IPS-18a (cell line): ENCODE measurements at regions not wholly inside any gene's neighbourhood (a gene's known extent, or its start where the extent isn't known, plus 50 kb on each side); places are given as distances from the start of the nearest gene placed in this dataset.

Experiments
- H3K27ac ChIP-seq: one replicate; pipeline ENCODE4 v1.5.1; 2013; ENCODE audit warnings: low read length
- H3K27me3 ChIP-seq: one replicate; pipeline ENCODE4 v1.6.1; 2013; ENCODE audit warnings: mild to moderate bottlenecking, low read length; ENCODE audit not compliant: control insufficient read depth, insufficient read depth
- H3K36me3 ChIP-seq: one replicate; pipeline ENCODE4 v1.6.1; 2013; ENCODE audit warnings: low read depth, low read length; ENCODE audit not compliant: control insufficient read depth
- H3K4me1 ChIP-seq: one replicate; pipeline ENCODE4 v1.6.1; 2013; ENCODE audit warnings: low read depth, low read length; ENCODE audit not compliant: control insufficient read depth
- H3K4me3 ChIP-seq: one replicate; pipeline ENCODE4 v1.5.1; 2013; ENCODE audit warnings: low read length
- H3K9ac ChIP-seq: one replicate; pipeline ENCODE4 v1.6.1; 2013; ENCODE audit warnings: mild to moderate bottlenecking, low read length, moderate library complexity
- H3K9me3 ChIP-seq: one replicate; pipeline ENCODE4 v1.6.1; 2013; ENCODE audit warnings: low read depth, low read length; ENCODE audit not compliant: control insufficient read depth

GRCh38 chr4:30456716-30457115 lies 263.5 kb upstream of the PCDH7 start:
- Histone ChIP-seq H3K27ac (no peak overlapping the region), H3K4me1 (peaks cover 16% of the 10 kb centered on the region), H3K9me3 (no peaks in the 10 kb centered on the region), H3K36me3 (no peaks in the 10 kb centered on the region), H3K9ac (no peak overlapping the region), H3K27me3 (no peaks in the 10 kb centered on the region), H3K4me3 (no peak overlapping the region)

GRCh38 chr4:30460818-30461217 lies 259.4 kb upstream of the PCDH7 start:
- H3K27ac ChIP-seq, result no peak overlapping the region
- H3K9me3 ChIP-seq, result no peaks in the 10 kb centered on the region
- no peaks in the 10 kb centered on the region for H3K36me3 ChIP-seq
- no peaks in the 10 kb centered on the region for H3K27me3 ChIP-seq
- peaks cover 16% of the 10 kb centered on the region for H3K4me1 ChIP-seq
- no peak overlapping the region for H3K9ac ChIP-seq
- H3K4me3 ChIP-seq, result peak overlapping the region; percentile 13

- Histone ChIP-seq H3K36me3 (no peaks in the 10 kb centered on the region), H3K27me3 (no peaks in the 10 kb centered on the region), H3K4me3 (no peak overlapping the region), H3K9me3 (no peaks in the 10 kb centered on the region), H3K9ac (no peak overlapping the region), H3K4me1 (peaks cover 16% of the 10 kb centered on the region), H3K27ac (no peak overlapping the region)
Measured at GRCh38 chr4:30461218-30461617, 259.0 kb upstream of the PCDH7 start.

GRCh38 chr4:30462445-30463090 lies 257.6 kb upstream of the PCDH7 start:
- Histone ChIP-seq H3K27me3 (no peaks in the 10 kb centered on the region), H3K4me1 (peaks cover 16% of the 10 kb centered on the region), H3K36me3 (no peaks in the 10 kb centered on the region), H3K9me3 (no peaks in the 10 kb centered on the region), H3K27ac (no peak overlapping the region), H3K9ac (no peak overlapping the region), H3K4me3 (no peak overlapping the region)

GRCh38 chr4:30471861-30472260 lies 248.3 kb upstream of the PCDH7 start:
- Histone ChIP-seq H3K4me1 (no peaks in the 10 kb centered on the region), H3K27me3 (no peaks in the 10 kb centered on the region), H3K36me3 (no peaks in the 10 kb centered on the region), H3K27ac (no peak overlapping the region), H3K9me3 (no peaks in the 10 kb centered on the region), H3K9ac (no peak overlapping the region), H3K4me3 (no peak overlapping the region)

- Histone ChIP-seq H3K4me1 (no peaks in the 10 kb centered on the region), H3K27ac (no peak overlapping the region), H3K36me3 (no peaks in the 10 kb centered on the region), H3K9me3 (no peaks in the 10 kb centered on the region), H3K27me3 (no peaks in the 10 kb centered on the region), H3K4me3 (no peak overlapping the region), H3K9ac (no peak overlapping the region)
Measured at GRCh38 chr4:30473225-30473624, 246.9 kb upstream of the PCDH7 start.

- H3K27me3 ChIP-seq, result no peaks in the 10 kb centered on the region
- no peaks in the 10 kb centered on the region for H3K4me1 ChIP-seq
- no peaks in the 10 kb centered on the region for H3K36me3 ChIP-seq
- H3K9ac ChIP-seq, result no peak overlapping the region
- no peaks in the 10 kb centered on the region for H3K9me3 ChIP-seq
- no peak overlapping the region for H3K4me3 ChIP-seq
- H3K27ac ChIP-seq, result no peak overlapping the region
Measured at GRCh38 chr4:30495251-30495650, 224.9 kb upstream of the PCDH7 start.

- Histone ChIP-seq H3K27me3 (no peaks in the 10 kb centered on the region), H3K4me1 (no peaks in the 10 kb centered on the region), H3K9me3 (no peaks in the 10 kb centered on the region), H3K9ac (no peak overlapping the region), H3K4me3 (no peak overlapping the region), H3K36me3 (no peaks in the 10 kb centered on the region), H3K27ac (no peak overlapping the region)
Measured at GRCh38 chr4:30495651-30496310, 224.4 kb upstream of the PCDH7 start.

- H3K36me3 ChIP-seq, result no peaks in the 10 kb centered on the region
- H3K4me3 ChIP-seq, result no peak overlapping the region
- H3K4me1 ChIP-seq, result no peaks in the 10 kb centered on the region
- no peaks in the 10 kb centered on the region for H3K27me3 ChIP-seq
- H3K9me3 ChIP-seq, result no peaks in the 10 kb centered on the region
- no peak overlapping the region for H3K9ac ChIP-seq
- no peak overlapping the region for H3K27ac ChIP-seq
Measured at GRCh38 chr4:30511751-30512150, 208.4 kb upstream of the PCDH7 start.

GRCh38 chr4:30518211-30518610 lies 202.0 kb upstream of the PCDH7 start:
- Histone ChIP-seq H3K9me3 (no peaks in the 10 kb centered on the region), H3K4me3 (no peak overlapping the region)

GRCh38 chr4:30525662-30526315 lies 194.4 kb upstream of the PCDH7 start:
- Histone ChIP-seq H3K36me3 (no peaks in the 10 kb centered on the region), H3K27me3 (no peaks in the 10 kb centered on the region), H3K4me3 (no peak overlapping the region), H3K27ac (no peak overlapping the region), H3K9me3 (peaks cover 8% of the 10 kb centered on the region), H3K9ac (no peak overlapping the region), H3K4me1 (no peaks in the 10 kb centered on the region)

More at GRCh38 chr4:30518211-30518610, 202.0 kb upstream of the PCDH7 start:
- Histone ChIP-seq H3K4me1 (no peaks in the 10 kb centered on the region), H3K9ac (no peak overlapping the region), H3K27me3 (no peaks in the 10 kb centered on the region), H3K27ac (no peak overlapping the region), H3K36me3 (no peaks in the 10 kb centered on the region)

- Histone ChIP-seq H3K9ac (no peak overlapping the region), H3K4me1 (no peaks in the 10 kb centered on the region), H3K36me3 (no peaks in the 10 kb centered on the region), H3K9me3 (no peaks in the 10 kb centered on the region), H3K27me3 (no peaks in the 10 kb centered on the region), H3K27ac (no peak overlapping the region), H3K4me3 (no peak overlapping the region)
Measured at GRCh38 chr4:30535255-30535654, 184.9 kb upstream of the PCDH7 start.
